ENCODE measurements at regions not wholly inside any gene's neighbourhood (a gene's known extent, or its start where the extent isn't known, plus 50 kb on each side); places are given as distances from the start of the nearest gene placed in this dataset.
"Not testable (repeated sequence)": the region's sequence is repeated elsewhere in the genome, so short reads cannot be mapped to it uniquely, and the experiment has no call there.

- TF ChIP-seq CTCF, POLR2A (IDR thresholded peaks at IDR 0.05): not testable (repeated sequence)
Observed at GRCh38 chr2:90296484-90296777, 1605.0 kb downstream of the RPIA start.

Measured in esophagus squamous epithelium (tissue), 4 donors.